Esophagus muscularis mucosa (tissue), 3 donors: ENCODE measurements at regions not wholly inside any gene's neighbourhood (a gene's known extent, or its start where the extent isn't known, plus 50 kb on each side); places are given as distances from the start of the nearest gene placed in this dataset.

ENCODE experiments used
- POLR2A ChIP-seq: fragments of 450-650 bp; IDR thresholded peaks from one replicate; pipeline ENCODE4 v1.6.1; 2017; ENCODE audit warnings: antibody characterized with exemption, moderate library complexity, mild to moderate bottlenecking, low read depth
- POLR2AphosphoS5 ChIP-seq, 2 donors: sonication (generic); formaldehyde crosslinking; IDR thresholded peaks; one replicate each; pipeline ENCODE4 v1.6.1; 2017; ENCODE audit warnings: antibody characterized with exemption in 2 of 2
- TF ChIP-seq, protein P1 (sequence below), 3 experiments: fragments of 200-600 bp in 2 of 3; fragments of 450-650 bp in 1 of 3; sonication (generic) in 2 of 3; IDR thresholded peaks; one replicate each; pipeline ENCODE4 v1.5.1; 2017 to 2019; ENCODE audit warnings: antibody characterized with exemption in 3 of 3, mild to moderate bottlenecking in 2 of 3, moderate library complexity in 1 of 3

DNA sequence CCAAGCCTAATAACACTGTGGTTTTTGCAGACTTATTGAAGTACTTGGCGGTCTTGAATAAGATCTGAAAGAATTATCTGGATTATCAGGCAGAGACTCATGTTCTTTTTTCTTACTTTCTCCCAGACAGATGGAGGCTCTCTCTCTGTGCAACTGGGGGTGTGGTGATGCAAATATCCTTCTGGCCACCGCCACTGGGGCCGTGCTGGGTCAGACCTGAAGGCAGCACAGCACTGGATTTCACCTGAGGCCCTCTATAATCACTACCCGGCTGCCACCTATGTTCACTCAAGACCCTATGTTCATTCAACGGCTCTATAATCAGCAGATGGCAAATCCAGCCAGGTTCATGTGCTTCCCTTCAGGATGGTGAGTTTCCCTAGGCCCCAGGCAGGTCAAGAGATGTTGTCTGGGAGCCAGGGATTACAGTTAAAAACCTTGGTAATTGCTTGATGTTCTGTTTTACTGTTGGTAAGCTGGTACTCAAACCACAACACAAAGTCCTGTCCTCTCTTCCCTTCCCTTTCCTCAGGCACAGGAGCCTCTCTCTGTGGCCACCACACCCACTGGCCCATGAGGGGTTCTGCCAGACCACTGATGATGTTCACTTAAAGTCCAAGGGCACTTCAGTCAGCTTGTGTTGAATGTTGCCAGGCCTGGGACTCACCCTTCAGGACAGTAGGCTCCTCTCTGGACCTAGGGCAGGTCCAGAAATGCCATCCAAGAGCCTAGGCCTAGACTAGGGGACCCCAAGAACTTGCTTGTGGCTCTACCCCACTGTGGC, 205.3 kb upstream of the GCFC2 start:
- TF ChIP-seq, protein P1, sequence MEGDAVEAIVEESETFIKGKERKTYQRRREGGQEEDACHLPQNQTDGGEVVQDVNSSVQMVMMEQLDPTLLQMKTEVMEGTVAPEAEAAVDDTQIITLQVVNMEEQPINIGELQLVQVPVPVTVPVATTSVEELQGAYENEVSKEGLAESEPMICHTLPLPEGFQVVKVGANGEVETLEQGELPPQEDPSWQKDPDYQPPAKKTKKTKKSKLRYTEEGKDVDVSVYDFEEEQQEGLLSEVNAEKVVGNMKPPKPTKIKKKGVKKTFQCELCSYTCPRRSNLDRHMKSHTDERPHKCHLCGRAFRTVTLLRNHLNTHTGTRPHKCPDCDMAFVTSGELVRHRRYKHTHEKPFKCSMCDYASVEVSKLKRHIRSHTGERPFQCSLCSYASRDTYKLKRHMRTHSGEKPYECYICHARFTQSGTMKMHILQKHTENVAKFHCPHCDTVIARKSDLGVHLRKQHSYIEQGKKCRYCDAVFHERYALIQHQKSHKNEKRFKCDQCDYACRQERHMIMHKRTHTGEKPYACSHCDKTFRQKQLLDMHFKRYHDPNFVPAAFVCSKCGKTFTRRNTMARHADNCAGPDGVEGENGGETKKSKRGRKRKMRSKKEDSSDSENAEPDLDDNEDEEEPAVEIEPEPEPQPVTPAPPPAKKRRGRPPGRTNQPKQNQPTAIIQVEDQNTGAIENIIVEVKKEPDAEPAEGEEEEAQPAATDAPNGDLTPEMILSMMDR (IDR thresholded peaks at IDR 0.05), result no peak
- TF ChIP-seq POLR2AphosphoS5 (IDR thresholded peaks at IDR 0.05) (no peak), POLR2A (no peak)
